ENCODE measurements at regions not wholly inside any gene's neighbourhood (a gene's known extent, or its start where the extent isn't known, plus 50 kb on each side); places are given as distances from the start of the nearest gene placed in this dataset.

DNA sequence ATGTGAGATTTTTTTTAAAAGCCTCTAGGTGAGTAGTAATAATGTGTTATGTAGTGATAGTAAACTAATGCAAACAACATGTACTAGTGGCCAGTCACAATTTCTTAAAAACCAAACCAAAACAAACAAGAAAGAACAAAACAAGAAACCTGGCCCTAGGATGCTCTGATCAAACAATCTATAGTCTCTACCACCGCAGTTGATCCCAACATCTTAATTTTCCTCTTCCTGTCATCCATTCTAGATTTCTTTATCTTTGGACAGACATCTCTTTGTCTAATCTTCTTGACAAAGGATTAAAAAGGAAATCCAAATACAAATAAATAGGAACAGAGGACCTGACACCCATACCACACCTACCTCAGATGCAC is 188.2 kb upstream of the ADAMTS5 start:
- H3K4me3 ChIP-seq: no peak overlapping the region
- H3K9me3 ChIP-seq: no peaks in the 10 kb centered on the region
- no peaks in the 10 kb centered on the region for H3K4me1 ChIP-seq (ENCODE audit: low read depth)
- no peak for ATAC-seq
- no peaks in the 10 kb centered on the region for H3K36me3 ChIP-seq (ENCODE audit: low read depth)
- no peak for DNase-seq
- intact Hi-C loops (cut with DNase I, micrococcal nuclease): no loop called here
- TF ChIP-seq, protein P1, sequence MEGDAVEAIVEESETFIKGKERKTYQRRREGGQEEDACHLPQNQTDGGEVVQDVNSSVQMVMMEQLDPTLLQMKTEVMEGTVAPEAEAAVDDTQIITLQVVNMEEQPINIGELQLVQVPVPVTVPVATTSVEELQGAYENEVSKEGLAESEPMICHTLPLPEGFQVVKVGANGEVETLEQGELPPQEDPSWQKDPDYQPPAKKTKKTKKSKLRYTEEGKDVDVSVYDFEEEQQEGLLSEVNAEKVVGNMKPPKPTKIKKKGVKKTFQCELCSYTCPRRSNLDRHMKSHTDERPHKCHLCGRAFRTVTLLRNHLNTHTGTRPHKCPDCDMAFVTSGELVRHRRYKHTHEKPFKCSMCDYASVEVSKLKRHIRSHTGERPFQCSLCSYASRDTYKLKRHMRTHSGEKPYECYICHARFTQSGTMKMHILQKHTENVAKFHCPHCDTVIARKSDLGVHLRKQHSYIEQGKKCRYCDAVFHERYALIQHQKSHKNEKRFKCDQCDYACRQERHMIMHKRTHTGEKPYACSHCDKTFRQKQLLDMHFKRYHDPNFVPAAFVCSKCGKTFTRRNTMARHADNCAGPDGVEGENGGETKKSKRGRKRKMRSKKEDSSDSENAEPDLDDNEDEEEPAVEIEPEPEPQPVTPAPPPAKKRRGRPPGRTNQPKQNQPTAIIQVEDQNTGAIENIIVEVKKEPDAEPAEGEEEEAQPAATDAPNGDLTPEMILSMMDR (IDR thresholded peaks at IDR 0.05): no peak

DNA sequence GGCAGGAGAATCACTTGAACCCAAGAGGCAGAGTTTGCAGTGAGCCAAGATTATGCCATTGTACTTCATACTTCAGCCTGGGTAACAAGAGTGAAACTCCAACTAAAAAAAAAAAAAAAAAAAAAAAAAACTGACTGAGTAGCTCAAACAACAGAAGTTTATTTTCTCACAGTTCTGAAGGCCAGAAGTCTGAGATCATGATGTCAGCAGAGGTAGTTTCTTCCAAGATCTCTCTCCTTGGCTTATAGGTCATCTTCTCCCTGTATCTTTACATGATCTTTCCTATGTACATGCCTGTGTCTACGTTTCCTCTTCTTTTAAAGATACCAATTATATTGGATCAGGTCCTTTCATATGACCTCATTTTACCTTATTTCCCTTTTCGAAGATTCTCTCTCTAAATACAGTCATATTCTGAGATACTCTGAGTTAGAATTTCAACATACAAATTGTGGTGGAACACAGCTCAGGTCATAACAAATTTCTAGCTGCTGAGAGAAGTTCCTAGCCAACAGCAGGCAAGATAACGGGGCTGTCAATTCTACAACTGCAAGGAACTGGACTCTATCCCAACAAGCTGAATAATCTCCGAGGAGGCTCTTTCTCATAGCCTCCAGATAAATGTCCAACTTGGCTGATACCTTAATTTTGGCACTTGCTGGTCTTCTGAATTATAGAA is 187.7 kb upstream of the ADAMTS5 start:
- no peak for ATAC-seq
- no peaks in the 10 kb centered on the region for H3K9me3 ChIP-seq
- TF ChIP-seq, protein P1 (IDR thresholded peaks at IDR 0.05): no peak
- no peak overlapping the region for H3K4me3 ChIP-seq
- no peak for DNase-seq
- H3K36me3 ChIP-seq (ENCODE audit: low read depth): no peaks in the 10 kb centered on the region
- intact Hi-C loops (cut with DNase I, micrococcal nuclease): no loop called here
- H3K4me1 ChIP-seq (ENCODE audit: low read depth): no peaks in the 10 kb centered on the region

DNA sequence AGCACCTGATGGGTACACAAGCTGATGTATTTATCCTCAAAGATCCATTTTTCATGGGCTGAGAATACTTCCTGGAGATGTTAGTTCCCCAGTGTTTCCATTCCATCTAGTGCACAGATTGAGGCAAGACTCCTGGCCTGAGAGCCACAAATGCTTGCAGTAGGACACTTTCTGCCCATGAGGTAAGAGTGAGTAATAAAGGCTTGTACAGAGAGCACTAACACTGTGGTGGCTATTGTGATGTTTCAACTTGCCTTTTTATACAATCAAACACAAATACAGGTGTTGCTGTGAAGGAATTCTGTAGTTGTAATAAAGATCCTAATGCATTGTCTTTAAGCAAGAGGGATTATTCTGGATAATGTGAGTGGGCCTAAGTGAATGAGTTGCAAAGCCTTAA is 186.1 kb upstream of the ADAMTS5 start:
- H3K4me3 ChIP-seq: no peak overlapping the region
- intact Hi-C loops (cut with DNase I, micrococcal nuclease): no loop called here
- ATAC-seq: no peak

DNA sequence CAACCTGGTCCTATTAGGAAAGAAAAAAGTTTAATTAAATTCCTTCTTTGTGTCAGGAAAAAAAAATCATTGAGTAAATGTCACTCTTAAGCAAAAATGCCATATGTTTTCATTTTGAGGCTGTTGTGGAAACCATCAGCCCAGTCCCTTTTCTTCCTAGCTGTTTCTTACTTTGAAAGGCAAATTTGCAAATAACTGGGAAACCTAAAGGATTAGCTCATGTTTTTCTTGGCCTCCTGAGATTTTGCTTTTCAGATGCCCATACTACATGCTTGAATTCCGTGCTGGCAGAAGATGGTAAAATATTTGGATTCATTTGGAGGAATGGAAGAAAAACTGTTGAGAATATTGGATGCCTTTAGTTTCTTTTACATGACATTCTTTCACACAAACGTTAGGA is 182.1 kb upstream of the ADAMTS5 start:
- DNase-seq: no peak
- Histone ChIP-seq H3K9me3 (no peaks in the 10 kb centered on the region), H3K4me1 (ENCODE audit: low read depth) (no peaks in the 10 kb centered on the region), H3K4me3 (no peak overlapping the region), H3K36me3 (ENCODE audit: low read depth) (no peaks in the 10 kb centered on the region)
- TF ChIP-seq, protein P1 (IDR thresholded peaks at IDR 0.05): no peak
- ATAC-seq: no peak
- intact Hi-C loops (cut with DNase I, micrococcal nuclease): no loop called here

More for the DNA sequence above, 186.1 kb upstream of the ADAMTS5 start:
- no peaks in the 10 kb centered on the region for H3K4me1 ChIP-seq (ENCODE audit: low read depth)
- TF ChIP-seq, protein P1 (IDR thresholded peaks at IDR 0.05): no peak
- H3K36me3 ChIP-seq (ENCODE audit: low read depth): no peaks in the 10 kb centered on the region
- no peak for DNase-seq
- no peaks in the 10 kb centered on the region for H3K9me3 ChIP-seq

DNA sequence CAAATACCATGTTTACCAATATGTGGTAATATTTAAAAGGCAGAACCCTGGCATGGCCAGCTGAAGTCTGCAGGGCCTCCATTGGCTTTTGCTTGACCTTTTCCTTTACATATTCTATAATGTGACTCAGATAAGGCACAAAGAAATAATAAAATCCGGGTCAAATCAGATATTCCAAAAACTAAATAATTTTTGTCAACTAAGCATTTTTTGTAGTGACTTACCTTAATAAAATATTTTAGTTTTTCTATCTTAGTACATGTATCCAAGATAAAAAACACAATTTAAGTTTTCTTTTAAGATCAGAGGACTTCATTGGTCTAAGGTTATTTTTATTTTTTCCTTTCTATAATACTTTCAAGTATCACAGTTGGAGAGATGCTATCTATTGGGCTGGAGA is 179.4 kb upstream of the ADAMTS5 start:
- intact Hi-C loops (cut with DNase I, micrococcal nuclease): no loop called here
- no peak for ATAC-seq

More for the DNA sequence above, 179.4 kb upstream of the ADAMTS5 start:
- TF ChIP-seq, protein P1 (IDR thresholded peaks at IDR 0.05): no peak
- DNase-seq: no peak
- Histone ChIP-seq H3K4me3 (no peak overlapping the region), H3K9me3 (no peaks in the 10 kb centered on the region), H3K36me3 (ENCODE audit: low read depth) (no peaks in the 10 kb centered on the region), H3K4me1 (ENCODE audit: low read depth) (no peaks in the 10 kb centered on the region)
